ENCODE measurements at regions not wholly inside any gene's neighbourhood (a gene's known extent, or its start where the extent isn't known, plus 50 kb on each side); places are given as distances from the start of the nearest gene placed in this dataset.
"Not testable (repeated sequence)": the region's sequence is repeated elsewhere in the genome, so short reads cannot be mapped to it uniquely, and the experiment has no call there.

DNA sequence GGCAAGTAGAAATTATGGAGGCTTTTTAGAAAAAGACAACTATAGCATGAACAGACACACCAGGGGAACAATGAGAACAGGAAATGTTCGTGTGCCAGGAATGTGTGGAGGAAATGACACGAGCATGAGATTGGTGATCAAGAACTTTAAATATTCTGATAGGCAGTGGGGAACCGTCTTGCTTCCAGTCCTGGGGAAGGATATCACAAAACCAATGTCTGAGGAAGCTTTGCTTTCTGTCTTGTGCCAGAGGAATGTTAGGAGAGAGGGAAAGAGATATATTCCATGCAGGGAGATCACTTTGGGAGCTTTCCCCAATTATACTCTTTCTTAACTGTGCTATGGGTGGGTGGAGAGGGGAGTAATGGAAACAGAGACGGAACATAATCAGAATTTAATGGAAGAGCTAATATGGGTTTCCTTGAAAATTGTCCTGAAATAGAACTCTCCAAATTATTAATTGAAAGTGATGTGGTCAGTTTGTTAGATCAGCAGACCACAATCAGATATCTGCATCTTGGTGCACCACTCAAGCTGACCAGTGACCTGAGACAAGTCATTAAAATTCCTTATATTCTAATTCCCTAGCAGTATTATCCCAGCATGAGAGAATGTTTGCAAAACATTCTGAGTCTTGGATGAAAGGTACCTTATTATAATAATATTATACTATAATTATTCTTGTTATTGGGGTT is 178.2 kb downstream of the SOX4 start:
- DNase-seq (ENCODE audit: low spot score) = no peak

DNA sequence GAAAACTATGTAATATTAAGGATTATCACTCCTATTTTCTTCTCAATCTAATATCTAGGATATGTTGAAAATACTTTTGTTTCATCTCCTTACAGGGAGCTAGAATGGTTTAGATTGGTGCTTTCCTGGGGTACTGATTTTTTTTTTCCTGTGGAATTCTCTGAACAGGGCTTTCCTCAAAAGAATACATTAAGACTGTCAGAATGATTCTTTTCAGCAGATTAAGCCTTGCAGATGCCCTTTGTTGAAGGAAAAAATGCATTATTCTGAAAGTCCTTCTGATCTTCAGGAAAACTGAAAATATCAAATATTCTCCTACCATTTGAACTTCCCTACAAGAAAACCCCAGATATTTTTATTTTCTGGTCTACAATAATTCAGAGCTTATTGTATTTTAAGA is 178.9 kb downstream of the SOX4 start:
- no peak for DNase-seq (ENCODE audit: low spot score)

DNA sequence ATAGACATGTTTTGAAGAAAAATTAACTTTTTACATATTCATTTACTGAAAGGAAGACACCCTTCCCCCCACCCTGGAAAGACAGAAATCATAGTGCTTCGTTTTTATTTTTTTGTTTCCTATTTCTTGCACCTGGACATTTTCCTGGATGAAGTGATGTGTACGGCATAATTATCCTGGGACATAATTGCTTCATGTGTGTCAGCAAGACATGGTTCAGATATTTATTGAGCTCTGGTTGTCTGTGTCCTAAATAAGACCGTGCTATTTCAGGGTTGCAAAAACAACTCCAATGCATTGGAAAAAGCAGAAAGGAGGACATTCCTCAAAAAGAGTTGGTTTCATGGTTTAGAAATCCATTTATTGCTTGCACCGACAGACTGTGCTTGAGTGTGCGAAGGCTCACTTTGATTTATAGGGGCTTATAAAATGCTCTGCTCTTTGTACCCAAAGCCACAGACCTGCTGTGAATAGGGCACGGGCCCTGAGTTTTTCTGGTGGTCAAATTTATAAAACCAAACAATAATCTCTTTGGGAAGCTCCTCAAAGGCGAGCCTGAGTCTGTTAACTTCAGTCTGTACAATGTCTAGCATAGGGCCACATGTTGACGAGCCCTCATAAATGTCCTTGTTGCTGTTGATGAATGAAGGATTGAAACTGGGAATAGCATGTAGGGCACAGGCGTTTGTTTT is 179.5 kb downstream of the SOX4 start:
- peak; percentile 29 for DNase-seq (ENCODE audit: low spot score)

DNA sequence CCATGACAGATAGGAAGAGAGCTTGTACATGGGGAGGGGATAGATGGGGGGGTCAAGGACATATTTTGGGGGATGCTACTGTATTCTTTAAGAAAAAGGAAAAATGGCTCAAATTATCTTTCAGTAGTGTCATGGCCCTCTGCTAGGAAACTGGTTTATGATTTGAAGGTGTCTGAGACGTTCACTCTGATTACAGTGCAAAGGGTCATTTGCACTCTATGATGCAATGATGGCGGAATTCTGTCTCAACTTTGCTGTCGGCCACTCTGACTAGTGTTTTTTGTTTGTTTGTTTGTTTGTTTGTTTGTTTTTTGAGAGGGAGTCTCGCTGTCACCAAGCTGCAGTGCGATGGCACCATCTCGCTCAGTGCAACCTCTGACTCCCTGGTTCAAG is 180.0 kb downstream of the SOX4 start:
- no peak for DNase-seq (ENCODE audit: low spot score)

DNA sequence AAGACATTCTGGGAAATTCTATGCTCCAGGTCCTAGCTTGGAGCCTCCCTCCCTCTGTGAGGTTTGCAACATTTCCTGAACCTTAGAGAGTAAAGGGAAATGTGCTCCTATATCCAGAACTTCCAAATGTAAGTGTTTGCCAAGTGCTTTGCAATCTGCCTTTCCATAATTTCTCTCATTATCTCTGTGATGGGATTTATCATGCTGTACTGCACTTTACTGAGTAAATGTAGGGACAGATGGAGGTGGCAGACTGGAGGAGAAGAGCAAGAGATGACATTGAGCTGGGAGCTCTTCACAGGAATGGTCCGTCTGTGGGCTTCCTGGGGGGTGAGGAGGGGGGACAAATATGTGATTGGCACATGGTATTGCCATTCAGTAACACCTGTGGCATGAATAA is 184.3 kb downstream of the SOX4 start:
- no peak for DNase-seq (ENCODE audit: low spot score)

DNA sequence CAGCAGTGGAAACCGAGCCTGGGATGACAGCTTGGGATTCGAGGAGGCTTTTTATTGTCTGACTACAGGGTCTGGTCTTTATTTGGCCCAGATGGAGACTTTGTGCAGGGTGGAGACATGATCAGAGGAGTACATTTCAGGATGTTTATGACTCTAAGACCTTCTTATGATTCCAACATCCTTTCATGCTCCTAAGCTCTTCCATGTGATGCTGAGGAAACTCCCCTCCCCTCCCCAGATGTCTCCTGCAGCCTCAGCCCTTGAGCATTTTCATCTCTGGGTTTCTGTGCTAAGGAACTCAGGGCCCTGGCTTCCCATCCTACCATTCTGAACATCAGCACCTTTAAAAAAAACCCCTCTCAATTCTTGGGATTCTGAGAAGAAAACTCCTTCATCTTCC is 186.6 kb downstream of the SOX4 start:
- DNase-seq (ENCODE audit: low spot score) = peak; percentile 57

DNA sequence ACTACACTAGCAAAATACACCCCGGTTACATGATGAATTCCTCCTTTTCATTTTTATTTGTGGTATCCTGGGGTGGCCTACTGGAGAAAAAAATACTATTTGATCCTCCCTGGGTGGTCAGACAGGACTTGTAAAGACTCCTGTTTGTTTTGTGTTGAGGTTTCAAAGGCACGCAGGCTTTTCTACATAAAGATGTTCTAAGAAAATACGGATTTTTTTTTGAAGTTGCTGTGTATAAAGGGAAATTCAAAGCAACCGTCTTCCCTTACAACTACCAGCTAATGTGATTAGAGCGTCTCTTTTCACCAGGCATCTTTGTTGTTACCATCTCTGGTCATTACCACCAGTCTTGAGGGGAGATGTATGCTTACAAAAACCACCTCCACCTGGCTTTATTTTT is 187.1 kb downstream of the SOX4 start:
- no peak for DNase-seq (ENCODE audit: low spot score)

DNA sequence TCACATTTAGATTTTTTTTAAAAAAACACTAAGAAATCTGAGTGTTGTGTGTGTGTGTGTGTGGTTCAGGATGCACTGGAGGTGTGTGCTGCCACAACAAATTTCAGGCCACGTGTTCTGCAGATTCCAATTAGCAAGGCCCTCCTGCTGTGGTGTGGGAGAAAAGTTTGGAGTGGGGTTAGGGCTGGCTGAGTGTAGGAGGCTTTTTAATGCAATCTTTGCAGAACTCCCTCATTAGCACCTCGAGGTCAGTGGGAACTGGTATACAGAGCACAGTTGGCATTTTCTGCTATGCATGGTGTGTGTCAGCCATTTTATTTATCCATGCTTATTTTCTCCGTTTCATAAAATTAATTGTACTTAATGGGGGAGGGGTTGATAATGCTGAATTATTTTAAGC is 187.6 kb downstream of the SOX4 start:
- DNase-seq (ENCODE audit: low spot score) = no peak

DNA sequence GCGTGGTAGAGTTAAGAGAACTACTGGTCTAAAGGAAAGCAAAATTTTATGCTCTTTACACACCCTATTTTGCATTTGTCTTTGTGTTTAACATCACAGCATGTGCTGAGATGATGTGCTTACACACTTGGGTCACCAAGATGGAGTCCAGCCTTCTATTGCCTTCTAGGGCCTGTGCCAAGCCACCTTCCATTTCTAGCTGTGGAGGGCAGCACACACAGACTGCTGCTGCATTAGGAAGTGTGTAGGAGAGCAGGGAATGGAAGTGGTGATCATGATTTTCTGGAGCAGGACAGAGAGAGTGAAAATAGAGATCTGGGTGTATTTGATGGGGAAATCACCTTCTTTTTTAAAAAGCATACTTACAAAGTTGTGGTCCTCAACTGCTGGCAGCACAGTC is 191.6 kb downstream of the SOX4 start:
- DNase-seq (ENCODE audit: low spot score) = no peak

DNA sequence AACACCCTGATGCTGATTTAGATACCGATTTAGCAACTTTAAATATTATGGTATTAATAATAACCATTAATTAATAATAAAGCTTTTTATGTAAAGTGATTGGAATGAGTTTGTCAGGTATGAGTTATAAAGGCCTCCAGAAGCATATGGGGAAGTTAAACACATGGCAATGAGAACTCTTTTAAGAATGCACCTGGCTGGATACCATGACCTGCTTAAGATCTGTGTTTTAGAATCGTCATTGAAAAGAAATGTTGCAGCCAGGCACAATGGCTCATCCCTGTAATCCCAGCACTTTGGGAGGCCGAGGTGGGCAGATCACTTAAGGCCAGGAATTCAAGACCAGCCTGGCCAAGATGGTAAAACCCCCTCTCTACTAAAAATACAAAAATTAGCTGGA is 197.5 kb downstream of the SOX4 start:
- DNase-seq (ENCODE audit: low spot score) = no peak

DNA sequence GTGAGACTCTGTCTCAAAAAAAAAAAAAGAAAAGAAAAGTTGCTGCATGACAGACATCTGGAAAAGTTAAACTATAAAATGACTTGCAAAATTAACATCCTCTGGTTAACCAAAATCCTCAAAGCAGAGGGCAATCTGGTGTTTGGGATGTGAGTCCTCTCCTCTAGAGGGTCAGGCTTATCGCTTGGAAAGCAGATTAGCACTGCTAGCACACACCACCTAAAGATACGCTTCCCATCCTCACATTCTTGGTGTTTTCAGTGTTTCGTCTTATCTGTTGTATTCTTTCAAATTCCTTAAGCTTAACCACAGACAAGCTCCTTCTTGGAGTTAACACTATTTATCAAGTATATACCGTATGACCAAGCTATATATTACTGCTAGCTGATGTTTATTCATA is 198.0 kb downstream of the SOX4 start:
- DNase-seq (ENCODE audit: low spot score) = peak; percentile 45

DNA sequence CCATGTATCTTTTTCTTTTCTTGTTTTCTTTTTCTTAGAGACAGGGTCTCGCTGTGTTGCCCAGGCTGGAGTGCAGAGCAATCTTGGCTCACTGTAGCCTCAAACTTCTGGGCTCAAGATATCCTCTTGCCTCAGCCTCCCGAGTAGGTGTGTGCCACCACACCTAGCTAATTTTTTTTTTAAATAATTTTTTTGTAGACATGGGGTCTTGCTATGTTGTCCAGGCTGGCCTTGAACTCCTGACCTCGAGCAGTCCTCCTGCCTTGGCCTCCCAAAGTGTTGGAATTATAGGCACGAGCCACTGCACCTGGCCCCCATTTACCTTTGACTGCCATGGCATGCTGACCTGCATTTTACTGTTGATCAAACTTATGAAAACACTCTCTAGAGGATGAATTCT is 198.6 kb downstream of the SOX4 start:
- DNase-seq (ENCODE audit: low spot score) = no peak

DNA sequence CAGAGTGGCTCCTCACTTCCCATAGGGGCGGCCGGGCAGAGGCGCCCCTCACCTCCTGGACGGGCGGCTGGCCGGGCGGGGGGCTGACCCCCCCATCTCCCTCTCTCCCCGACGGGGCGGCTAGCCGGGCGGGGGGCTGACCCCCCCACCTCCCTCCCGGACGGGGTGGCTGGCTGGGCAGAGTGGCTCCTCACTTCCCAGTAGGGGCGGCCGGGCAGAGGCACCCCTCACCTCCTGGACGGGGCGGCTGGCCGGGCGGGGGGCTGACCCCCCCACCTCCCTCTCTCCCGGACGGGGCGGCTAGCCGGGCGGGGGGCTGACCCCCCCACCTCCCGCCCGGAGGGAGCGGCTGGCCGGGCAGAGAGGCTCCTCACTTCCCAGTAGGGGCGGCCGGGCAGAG is 203.4 kb downstream of the SOX4 start:
- DNase-seq (ENCODE audit: low spot score) = not testable (repeated sequence)

DNA sequence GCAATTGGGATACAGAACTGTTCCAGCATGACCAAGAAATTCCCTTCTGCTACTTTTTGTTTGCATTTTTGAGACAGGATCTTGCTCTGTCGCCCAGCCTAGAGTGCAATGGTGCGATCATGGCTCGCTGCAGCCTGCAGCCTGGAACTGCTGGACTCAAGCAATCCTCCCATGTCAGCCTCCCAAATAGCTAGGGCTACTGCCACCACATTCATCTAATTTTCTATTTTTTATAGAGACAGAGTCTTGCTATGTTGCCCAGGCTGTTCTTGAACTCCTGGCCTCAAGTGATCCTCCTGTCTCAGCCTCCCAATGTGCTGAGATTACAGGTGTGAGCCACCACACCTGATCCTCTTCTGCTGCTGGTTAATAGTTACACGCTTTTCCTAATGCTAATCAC is 204.9 kb downstream of the SOX4 start:
- no peak for DNase-seq (ENCODE audit: low spot score)

DNA sequence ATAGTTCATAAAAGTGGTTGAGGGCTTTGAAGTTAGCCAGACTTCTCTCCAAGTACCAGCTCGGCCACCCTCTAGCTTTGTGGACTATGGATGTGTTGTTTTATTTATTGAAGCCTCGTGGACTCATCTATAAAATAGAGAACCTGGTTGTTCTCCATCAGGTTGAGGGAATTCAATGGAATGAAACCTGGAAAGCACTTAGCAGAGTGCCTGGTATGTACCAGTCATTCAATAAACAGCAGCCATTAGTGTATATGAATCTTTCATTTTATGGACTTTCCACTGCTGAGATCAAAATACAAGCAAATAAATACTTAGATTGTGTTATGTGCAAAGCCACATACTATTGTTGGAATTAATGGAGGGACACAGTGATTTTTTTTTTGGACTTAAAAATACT is 206.8 kb downstream of the SOX4 start:
- no peak for DNase-seq (ENCODE audit: low spot score)

DNA sequence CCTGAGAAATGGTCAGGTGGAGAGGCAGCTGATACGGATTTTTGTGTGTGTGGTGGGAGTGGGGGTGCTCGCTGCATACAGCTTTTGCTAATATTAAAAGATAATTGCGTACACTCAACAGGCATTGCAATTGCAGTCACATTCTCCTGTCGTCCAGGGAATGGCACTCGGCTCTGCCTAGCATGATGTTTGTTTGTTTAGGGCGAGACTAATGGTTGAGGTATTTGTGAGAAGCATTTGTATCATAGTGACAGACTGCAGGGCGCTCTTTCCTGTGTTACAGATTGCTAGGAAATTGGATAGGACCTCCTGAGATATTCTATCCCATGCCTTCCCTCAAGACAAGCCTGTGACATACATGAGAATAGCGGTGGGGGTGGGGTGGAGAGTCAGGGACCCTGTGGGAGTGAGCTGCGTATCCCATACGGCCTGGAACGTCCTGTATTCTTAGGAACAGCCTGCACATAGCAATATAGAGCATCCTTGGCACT is 207.4 kb downstream of the SOX4 start:
- DNase-seq (ENCODE audit: low spot score) = no peak

DNA sequence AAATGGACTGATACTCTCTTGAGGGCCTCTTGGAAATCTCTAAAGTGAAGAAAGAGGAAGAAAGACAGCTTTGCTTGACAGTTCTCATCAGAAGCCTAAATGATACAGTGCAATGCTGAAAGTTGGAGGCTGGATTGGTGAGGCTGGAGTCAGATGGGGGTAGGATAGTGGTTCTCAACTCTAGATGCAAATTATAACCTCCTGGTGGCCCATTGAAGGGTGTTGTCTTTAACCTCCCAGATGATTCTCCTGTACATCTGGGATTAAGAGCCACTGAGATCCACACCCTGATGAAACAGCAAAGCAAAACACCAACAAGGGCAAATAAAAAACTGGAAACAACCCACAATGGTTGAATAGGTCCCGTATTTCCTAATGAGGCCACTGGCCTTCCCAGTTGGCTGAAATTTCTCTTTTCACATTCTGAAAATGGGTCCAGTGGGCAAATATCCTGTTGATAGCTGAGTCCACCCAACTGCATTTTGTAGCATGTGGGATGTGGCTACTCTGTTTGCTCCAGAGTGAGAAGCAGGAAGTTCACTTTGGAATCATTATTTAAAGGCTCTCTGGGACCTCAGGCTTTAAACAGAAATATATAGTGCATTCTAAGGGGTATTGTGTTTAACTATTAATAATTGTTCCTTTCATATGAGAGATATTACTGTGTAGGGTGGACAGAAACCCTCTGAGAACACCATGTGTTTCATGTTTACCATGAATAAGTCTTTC is 208.1 kb downstream of the SOX4 start:
- DNase-seq (ENCODE audit: low spot score) = no peak

DNA sequence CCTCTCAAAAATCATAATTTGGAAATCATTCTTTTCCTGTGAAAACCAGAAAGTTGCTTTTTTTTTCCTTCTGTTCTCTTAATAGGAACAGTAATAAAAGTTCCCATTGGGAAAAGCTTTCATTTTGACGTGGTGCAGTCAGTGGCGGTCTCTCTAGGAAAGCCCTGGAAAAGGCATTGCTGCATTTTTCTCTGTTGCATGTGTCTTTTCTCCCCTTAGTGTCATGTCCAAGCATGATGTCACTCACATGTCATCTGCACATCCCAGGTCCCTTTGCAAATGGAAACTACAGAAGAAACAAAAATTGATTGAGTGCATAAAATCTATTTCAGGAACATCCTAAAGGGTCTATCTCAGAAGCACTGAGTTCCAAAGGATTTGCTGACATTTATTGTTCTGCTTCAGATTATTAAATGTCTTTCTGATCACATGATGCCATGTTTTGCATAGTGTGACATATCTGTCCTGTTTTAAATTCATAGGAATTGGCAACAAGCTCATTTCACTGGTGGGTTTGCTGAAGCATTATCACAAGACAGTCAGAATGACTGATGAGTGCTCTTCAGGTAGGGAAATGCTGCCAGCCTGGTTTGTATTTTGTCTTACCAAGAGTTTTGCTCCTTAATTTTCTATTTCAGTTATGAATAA is 208.7 kb downstream of the SOX4 start:
- DNase-seq (ENCODE audit: low spot score) = no peak

DNA sequence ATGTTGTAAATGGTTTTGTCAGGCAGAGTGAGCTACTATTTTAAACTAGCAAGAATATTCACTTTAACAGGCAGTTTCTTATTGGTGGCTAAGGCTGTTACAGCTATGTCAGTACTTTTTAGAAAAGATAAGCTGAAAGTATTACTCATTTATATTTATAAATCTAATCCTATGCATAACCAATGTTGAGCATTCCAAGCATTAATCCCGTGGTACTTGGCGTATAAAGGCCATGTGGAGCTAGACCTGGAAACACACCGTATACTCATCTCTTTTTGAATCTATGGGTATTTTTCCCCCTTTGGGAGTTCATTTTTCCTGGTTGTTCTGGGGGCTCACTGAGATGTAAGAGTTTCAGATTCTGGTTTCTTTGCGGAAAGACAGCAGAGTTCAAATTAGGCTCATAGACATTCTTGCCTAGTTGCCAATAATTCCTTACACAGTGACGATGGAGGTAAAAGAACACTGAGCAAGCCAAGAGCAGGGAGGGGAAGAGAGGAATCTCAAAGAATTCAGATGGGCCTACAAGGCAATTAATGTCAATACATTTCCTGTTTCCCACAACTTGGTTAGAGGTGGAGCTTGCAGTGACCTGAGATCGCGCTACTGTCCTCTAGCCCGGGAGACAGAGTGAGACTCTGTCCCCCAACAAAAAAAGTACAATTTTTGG is 211.5 kb downstream of the SOX4 start:
- DNase-seq (ENCODE audit: low spot score) = peak; percentile 11

DNA sequence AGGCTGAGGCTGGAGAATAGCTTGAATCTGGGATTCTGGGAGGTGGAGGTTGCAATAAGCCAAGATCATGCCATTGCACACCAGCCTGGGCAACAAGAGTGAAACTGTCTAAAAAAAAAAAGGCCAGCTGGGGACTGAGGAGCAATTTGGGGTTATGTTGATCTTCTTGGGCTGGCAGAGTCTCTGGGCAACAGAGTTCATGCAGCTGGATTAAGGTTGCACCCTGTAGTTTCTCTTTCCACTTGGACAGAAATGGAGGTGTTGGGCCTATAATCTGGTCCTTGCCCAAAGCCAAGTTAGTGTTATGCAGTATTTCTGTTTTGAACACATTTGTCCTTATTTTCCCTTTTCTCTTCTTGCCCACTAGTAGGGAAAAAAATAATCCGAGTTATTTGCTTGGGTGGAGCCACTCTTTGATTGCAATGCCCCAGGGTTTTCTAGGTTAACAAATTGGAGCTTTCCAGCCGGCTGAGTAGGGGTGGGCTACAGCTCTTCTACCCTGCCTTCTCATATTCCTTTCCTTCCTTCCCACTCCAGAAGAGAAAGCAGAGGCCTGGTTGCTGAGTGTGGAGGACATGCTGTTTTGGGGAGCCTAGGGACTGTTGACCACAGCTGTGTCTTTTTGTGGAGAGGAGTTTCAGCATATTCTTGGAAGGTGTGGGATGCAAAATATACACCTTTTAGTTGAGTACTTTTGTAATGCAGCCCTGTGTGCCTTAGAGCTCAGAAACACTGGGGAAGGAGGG is 213.9 kb downstream of the SOX4 start:
- no peak for DNase-seq (ENCODE audit: low spot score)

DNA sequence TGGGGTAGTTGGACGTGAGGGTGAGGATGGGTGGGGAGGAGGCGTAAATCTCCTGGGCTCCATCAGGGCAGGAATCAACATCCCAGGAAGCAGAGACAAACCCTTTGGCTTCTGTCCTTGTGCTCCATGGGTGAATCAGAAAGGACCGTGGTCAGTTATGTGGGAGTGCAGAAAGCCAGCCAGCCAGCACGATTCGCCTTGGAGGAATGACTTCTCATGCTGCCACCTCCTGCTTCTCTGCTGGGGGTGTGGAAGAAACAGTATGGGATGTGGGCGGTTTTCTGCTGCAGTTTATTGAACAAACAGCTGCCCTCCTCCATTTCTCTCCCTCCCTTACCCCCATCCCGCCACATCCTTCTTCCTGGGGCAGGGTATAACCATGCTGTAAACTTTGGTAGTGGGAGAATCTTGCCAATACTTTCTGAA is 214.5 kb downstream of the SOX4 start:
- DNase-seq (ENCODE audit: low spot score) = no peak

All from umbilical cord (tissue), 1 donor.